ENCODE measurements at regions not wholly inside any gene's neighbourhood (a gene's known extent, or its start where the extent isn't known, plus 50 kb on each side); places are given as distances from the start of the nearest gene placed in this dataset.
"Not testable (repeated sequence)": the region's sequence is repeated elsewhere in the genome, so short reads cannot be mapped to it uniquely, and the experiment has no call there.

GRCh38 chr3:98705212-98705611 is 57.9 kb upstream of the ST3GAL6 start:
- no peak for DNase-seq (ENCODE audit: low read depth in 3 of 3)

DNA sequence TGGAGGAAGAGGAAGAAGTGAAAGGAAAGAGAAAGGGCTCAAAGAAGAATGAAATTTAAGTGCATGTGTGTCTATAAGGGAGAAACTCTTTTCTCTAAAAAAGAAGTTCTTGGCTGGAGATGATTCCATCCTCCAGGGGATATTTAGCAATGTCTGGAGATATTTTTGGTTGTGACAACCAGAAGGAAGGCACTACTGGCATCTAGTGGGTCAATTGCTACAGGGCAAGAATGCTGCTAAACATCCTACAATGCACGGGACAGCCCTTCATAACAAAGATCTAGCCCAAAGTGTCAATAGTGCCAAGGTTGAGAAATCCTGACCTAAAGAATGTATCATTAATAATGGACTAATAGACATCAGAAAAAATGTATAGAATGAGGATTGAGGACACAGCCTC is 57.4 kb upstream of the ST3GAL6 start:
- DNase-seq (ENCODE audit: low read depth in 3 of 3): no peak

DNA sequence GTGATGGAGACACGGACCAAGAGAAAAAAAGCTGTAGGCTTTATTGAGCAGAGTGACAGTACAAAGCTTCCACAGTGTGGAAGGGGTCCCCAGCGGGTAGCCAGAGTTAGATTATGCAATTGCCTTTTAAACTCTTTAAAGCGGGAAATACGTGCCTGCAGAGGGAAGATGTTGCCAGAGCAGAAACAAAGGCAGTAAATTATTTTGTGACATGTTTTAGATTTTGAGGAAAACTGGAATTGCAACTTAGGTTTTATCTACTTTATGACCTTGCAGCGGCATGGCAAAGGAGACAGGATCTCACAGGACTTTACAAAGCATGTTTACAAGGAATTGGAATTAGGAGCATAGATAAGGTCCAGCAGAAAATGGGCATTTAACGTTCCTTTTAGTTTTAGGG is 54.5 kb upstream of the ST3GAL6 start:
- not testable (repeated sequence) for DNase-seq (ENCODE audit: low read depth in 3 of 3)

GRCh38 chr3:98709441-98709840 is 53.7 kb upstream of the ST3GAL6 start:
- no peak for DNase-seq (ENCODE audit: low read depth in 3 of 3)

DNA sequence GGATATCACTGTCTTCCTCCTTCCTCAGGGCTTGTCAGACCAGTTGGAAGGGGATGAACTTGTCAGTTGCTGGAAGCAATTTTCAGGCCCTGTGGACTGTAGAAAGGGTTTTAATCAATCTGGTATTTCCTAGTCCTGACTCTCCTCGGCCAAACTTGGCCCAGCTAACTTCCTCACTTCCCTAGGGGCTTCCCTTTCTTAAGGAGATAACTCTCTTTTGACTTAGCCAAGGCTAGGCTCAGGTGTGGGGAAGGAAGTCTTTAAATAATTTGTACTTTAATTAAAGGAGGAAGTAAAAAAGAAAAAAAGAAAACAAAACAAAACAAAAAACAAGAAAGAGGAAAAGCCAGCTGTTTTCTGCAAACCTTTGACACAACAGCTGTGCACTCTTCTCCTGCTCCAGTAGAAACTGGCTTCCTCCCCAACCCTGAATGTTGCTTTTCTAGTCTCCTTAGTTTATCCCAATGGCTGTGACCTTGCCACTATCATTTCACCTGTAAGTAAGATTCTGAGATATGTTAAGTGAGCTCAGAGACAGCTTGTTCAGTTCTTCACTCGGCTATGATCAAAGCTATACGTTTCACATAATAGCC is 53.0 kb upstream of the ST3GAL6 start:
- no peak for DNase-seq (ENCODE audit: low read depth in 3 of 3)

GRCh38 chr3:98711426-98711825 is 51.7 kb upstream of the ST3GAL6 start:
- DNase-seq (ENCODE audit: low read depth in 3 of 3): no peak

DNA sequence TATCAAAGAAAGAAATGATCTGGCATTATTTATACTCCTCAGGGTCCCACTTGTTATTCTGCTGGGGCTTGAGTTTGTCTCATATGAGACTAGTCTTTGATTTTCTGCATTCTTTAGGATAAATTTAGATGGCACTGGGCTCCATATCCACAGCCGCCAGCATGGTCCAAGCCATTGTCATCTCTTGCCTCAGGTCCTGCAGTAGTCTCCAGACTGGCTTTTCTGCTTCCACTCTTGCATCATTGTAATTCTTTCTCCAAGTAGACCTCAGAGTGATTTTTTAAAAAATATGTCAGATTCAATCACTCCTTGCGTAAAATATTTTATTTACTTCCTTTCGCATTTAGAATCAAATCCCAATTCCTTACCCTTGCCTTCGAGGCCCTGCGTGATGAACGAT is 50.4 kb upstream of the ST3GAL6 start:
- DNase-seq (ENCODE audit: low read depth in 3 of 3): no peak

- not testable (repeated sequence) for DNase-seq (ENCODE audit: low read depth in 3 of 3)
These were observed 49.8 kb upstream of the ST3GAL6 start for GRCh38 chr3:98713332-98713731.

Data from stimulated activated CD4-positive, alpha-beta T cell treated with anti-CD3 and anti-CD28 coated beads, TNF-alpha, amount 100 ng/mL, for 48 hours (primary cell).